ENCODE measurements at regions not wholly inside any gene's neighbourhood (a gene's known extent, or its start where the extent isn't known, plus 50 kb on each side); places are given as distances from the start of the nearest gene placed in this dataset.

GRCh38 chr16:50948268-50948930 is 202.7 kb downstream of the SALL1 start:
- TF ChIP-seq MEF2A (IDR thresholded peaks at IDR 0.05; ENCODE audit: borderline replicate concordance, low read depth) (no peak), NFIC (IDR thresholded peaks at IDR 0.05; ENCODE audit: borderline replicate concordance) (no peak), CTCF (IDR thresholded peaks at IDR 0.05) (no peak), TAF1 (IDR thresholded peaks at IDR 0.05; ENCODE audit: borderline replicate concordance, low read depth, low read length) (no peak), GATA2 (CRISPR knock-in tag; IDR thresholded peaks at IDR 0.05) (no peak), JUND (IDR thresholded peaks at IDR 0.05) (no peak), SIN3A (IDR thresholded peaks at IDR 0.05; ENCODE audit: borderline replicate concordance, low read depth, low read length) (no peak), EP300 (IDR thresholded peaks at IDR 0.05; ENCODE audit: borderline replicate concordance in 1 of 2, low read depth in 1 of 2, low read length in 1 of 2) (no peak), MXI1 (IDR thresholded peaks at IDR 0.05; ENCODE audit: low read depth, low read length) (no peak)

All from SK-N-SH (cell line).